IMR-90 (cell line): ENCODE measurements at regions not wholly inside any gene's neighbourhood (a gene's known extent, or its start where the extent isn't known, plus 50 kb on each side); places are given as distances from the start of the nearest gene placed in this dataset.

ENCODE experiments used
- ATAC-seq: fragments of 200-7000 bp; cut with Tn5 transposase; 2 replicates; pipeline ENCODE4 v1.9.1; 2020; ENCODE audit warnings: low read depth, mild to moderate bottlenecking, moderate library complexity
- BruUV-seq: library from RNA; stranded (reverse); fragments of 400-500 nt; replicated peaks from 2 replicates; lab custom pipeline; 2021; lab: Mats Ljungman, UMichigan
- CTCF ChIA-PET: fragments of 300-600 bp; formaldehyde crosslinking; extraction: SDS; loops from one replicate; lab custom pipeline; 2021; ENCODE audit warnings: antibody characterized with exemption; lab: Yijun Ruan, JAX
- POLR2A ChIA-PET: fragments of 300-600 bp; sonication (Branson Sonifier 250); formaldehyde crosslinking; loops from one replicate; lab custom pipeline; 2022; ENCODE audit warnings: antibody characterized with exemption; ENCODE audit not compliant: unreplicated experiment; lab: Charles Lee
- DNase-seq: peaks from one replicate; pipeline ENCODE4 v3.0.0; 2013
- H2AFZ ChIP-seq: replicated peaks from 2 replicates; pipeline ENCODE3; 2013; ENCODE audit warnings: low read length, mild to moderate bottlenecking; ENCODE audit not compliant: poor library complexity
- H2AK5ac ChIP-seq: 2 replicates; pipeline ENCODE4 v1.6.1; 2013; ENCODE audit warnings: low read depth, low read length, inconsistent platforms
- H2AK9ac ChIP-seq: replicated peaks from 2 replicates; pipeline ENCODE3; 2013; ENCODE audit warnings: mild to moderate bottlenecking, low read depth, low read length, moderate library complexity; ENCODE audit not compliant: poor library complexity
- H2BK120ac ChIP-seq: 2 replicates; pipeline ENCODE4 v1.6.1; 2013; ENCODE audit warnings: low read depth, low read length, inconsistent platforms
- H2BK15ac ChIP-seq: 3 replicates; pipeline ENCODE4 v1.6.1; 2013; ENCODE audit warnings: low read depth, low read length, inconsistent platforms
- H2BK20ac ChIP-seq: 2 replicates; pipeline ENCODE4 v1.6.1; 2013; ENCODE audit warnings: low read depth, mild to moderate bottlenecking, inconsistent platforms, low read length, moderate library complexity
- H2BK5ac ChIP-seq: 2 replicates; pipeline ENCODE4 v1.6.1; 2013; ENCODE audit warnings: mild to moderate bottlenecking, low read depth, low read length, inconsistent platforms; ENCODE audit not compliant: poor library complexity, severe bottlenecking
- H3K14ac ChIP-seq: replicated peaks from 2 replicates; pipeline ENCODE4 v1.6.1; 2013; ENCODE audit warnings: low read depth, low read length, inconsistent platforms
- H3K18ac ChIP-seq: 2 replicates; pipeline ENCODE4 v1.6.1; 2013; ENCODE audit warnings: low read depth, low read length, control low read depth
- H3K23ac ChIP-seq: 2 replicates; pipeline ENCODE4 v1.6.1; 2013; ENCODE audit warnings: low read depth, low read length, inconsistent platforms
- H3K27ac ChIP-seq: 2 replicates; pipeline ENCODE4 v1.5.1; 2013; ENCODE audit warnings: mild to moderate bottlenecking, control low read depth, low read length; ENCODE audit not compliant: insufficient read depth
- H3K27me3 ChIP-seq: 2 replicates; pipeline ENCODE4 v1.6.1; 2013; ENCODE audit warnings: low read length; ENCODE audit not compliant: control insufficient read depth, insufficient read depth
- H3K36me3 ChIP-seq: 2 replicates; pipeline ENCODE4 v1.6.1; 2013; ENCODE audit warnings: low read length, mixed read lengths; ENCODE audit not compliant: control insufficient read depth, insufficient read depth
- H3K4ac ChIP-seq: 2 replicates; pipeline ENCODE4 v1.6.1; 2013; ENCODE audit warnings: low read depth, low read length, inconsistent platforms
- H3K4me1 ChIP-seq: 2 replicates; pipeline ENCODE4 v1.6.1; 2013; ENCODE audit warnings: low read length, mixed read lengths; ENCODE audit not compliant: control insufficient read depth, insufficient read depth
- H3K4me2 ChIP-seq: 2 replicates; pipeline ENCODE4 v1.6.1; 2013; ENCODE audit warnings: low read depth, mild to moderate bottlenecking, control low read depth, low read length, moderate library complexity
- H3K4me3 ChIP-seq: 2 replicates; pipeline ENCODE4 v1.5.1; 2013; ENCODE audit warnings: low read depth, mild to moderate bottlenecking, control low read depth, low read length, moderate library complexity; ENCODE audit not compliant: insufficient read depth
- H3K56ac ChIP-seq: 2 replicates; pipeline ENCODE4 v1.6.1; 2013; ENCODE audit warnings: low read length, inconsistent platforms; ENCODE audit not compliant: insufficient read depth; ENCODE audit errors: extremely low read depth
- H3K79me1 ChIP-seq, 2 experiments: 2 replicates each; pipeline ENCODE4 v1.6.1; 2013; ENCODE audit warnings: low read length in 2 of 2, inconsistent platforms in 1 of 2, low read depth in 1 of 2
- H3K9ac ChIP-seq: 2 replicates; pipeline ENCODE4 v1.6.1; 2013; ENCODE audit warnings: low read depth, low read length, control low read depth
- H3K9me1 ChIP-seq: 2 replicates; pipeline ENCODE4 v1.6.1; 2013; ENCODE audit warnings: low read length, inconsistent platforms; ENCODE audit not compliant: insufficient read depth
- H3K9me3 ChIP-seq: 2 replicates; pipeline ENCODE4 v1.6.1; 2013; ENCODE audit warnings: low read length; ENCODE audit not compliant: control insufficient read depth, insufficient read depth
- H4K20me1 ChIP-seq: 2 replicates; pipeline ENCODE4 v1.6.1; 2013; ENCODE audit warnings: low read length, inconsistent platforms; ENCODE audit not compliant: insufficient read depth
- H4K5ac ChIP-seq: 2 replicates; pipeline ENCODE4 v1.6.1; 2013; ENCODE audit warnings: mild to moderate bottlenecking, low read depth, low read length, control low read depth
- H4K8ac ChIP-seq, 2 experiments: 2 replicates each; pipeline ENCODE4 v1.6.1; 2013; ENCODE audit warnings: low read depth in 2 of 2, low read length in 2 of 2, control low read depth in 1 of 2, inconsistent platforms in 1 of 2
- H4K91ac ChIP-seq: 2 replicates; pipeline ENCODE4 v1.6.1; 2013; ENCODE audit warnings: low read depth, low read length, inconsistent platforms; ENCODE audit not compliant: insufficient read depth
- BHLHE40 ChIP-seq: fragments of 150-350 bp; IDR thresholded peaks from 2 replicates; pipeline ENCODE4 v1.6.1; 2016; ENCODE audit warnings: mild to moderate bottlenecking, low read depth, low read length
- CEBPB ChIP-seq: IDR thresholded peaks from 2 replicates; pipeline ENCODE4 v1.6.1; 2012; ENCODE audit warnings: low read depth, low read length, improper control_type of control experiment
- WGBS, 2 experiments: methylation state at CpG; one replicate each; pipeline versions ENCODE4 v1.1.5 to v1.1.7; 2013; ENCODE audit warnings: missing lambda C conversion rate in 2 of 2; ENCODE audit not compliant: insufficient read length in 1 of 2; ENCODE audit errors: extremely low coverage in 2 of 2; 5-methylcytosine and 5-hydroxymethylcytosine counted together
- dilution Hi-C: fragments of 300-500 bp; cut with HindIII; formaldehyde crosslinking; loops from one replicate; pipeline ENCODE4 v1.14.3; 2018; ENCODE audit warnings: low sequenced_read_pairs; ENCODE audit not compliant: unreplicated experiment
- in situ Hi-C: fragments of 300-500 bp; cut with MboI; formaldehyde crosslinking; loops from 3 replicates; pipeline ENCODE4 v1.14.3; 2019; ENCODE audit warnings: low sequenced_read_pairs, inconsistent platforms, mixed read lengths
- intact Hi-C: fragments of 100-400 bp; cut with micrococcal nuclease; formaldehyde crosslinking; loops from 2 replicates; pipeline ENCODE4 v1.10.0; 2022

GRCh38 chr10:78811174-78811573 is 257.6 kb upstream of the ZMIZ1 start:
- H3K79me1 ChIP-seq = no peaks in the 10 kb centered on the region
- no peaks in the 10 kb centered on the region for H4K20me1 ChIP-seq
- H4K91ac ChIP-seq = no peak overlapping the region
- intact Hi-C loops (no loop called here), in situ Hi-C loops (no loop called here), dilution Hi-C loops (no loop called here)
- no peak overlapping the region for H2BK20ac ChIP-seq
- ATAC-seq = no peak
- no peak overlapping the region for H3K14ac ChIP-seq
- peak; percentile 61 for TF ChIP-seq CEBPB
- no peak for TF ChIP-seq BHLHE40
- WGBS, 2 experiments = no CpG with 5 or more reads among the region's 3 CpGs
- H2BK5ac ChIP-seq = no peak overlapping the region
- H3K4me3 ChIP-seq = no peak overlapping the region
- H3K9ac ChIP-seq = no peak overlapping the region
- no peaks in the 10 kb centered on the region for H3K36me3 ChIP-seq
- no peak overlapping the region for H2BK120ac ChIP-seq
- peaks cover 52% of the 10 kb centered on the region for H3K27me3 ChIP-seq
- H2BK15ac ChIP-seq = no peak overlapping the region
- peaks cover 4% of the 10 kb centered on the region; the same call in 1 of the 2 replicates for H3K9me1 ChIP-seq
- peaks cover 10% of the 10 kb centered on the region for H3K4me1 ChIP-seq
- peak; percentile 10 for DNase-seq
- H3K9me3 ChIP-seq = peaks cover 10% of the 10 kb centered on the region
- POLR2A ChIA-PET = no interaction called here
- no peak overlapping the region for H4K5ac ChIP-seq
- no peak overlapping the region for H2AFZ ChIP-seq
- no peak overlapping the region for H3K56ac ChIP-seq
- no peak overlapping the region for H3K23ac ChIP-seq
- no peak overlapping the region for H4K8ac ChIP-seq
- BruUV-seq = no TSS peak
- H3K4me2 ChIP-seq = no peak overlapping the region
- no peak overlapping the region for H2AK5ac ChIP-seq
- no peak overlapping the region for H3K27ac ChIP-seq
- CTCF ChIA-PET = interaction anchor here (0.6 kb wide), 1 partner anchor 332 kb away, joined by 3 read pairs; no protein-coding TSS in a partner anchor
- no peak overlapping the region for H3K4ac ChIP-seq
- H3K18ac ChIP-seq = no peak overlapping the region
- H2AK9ac ChIP-seq = no peak overlapping the region
